Colonic mucosa (tissue), 4 donors: ENCODE measurements at regions not wholly inside any gene's neighbourhood (a gene's known extent, or its start where the extent isn't known, plus 50 kb on each side); places are given as distances from the start of the nearest gene placed in this dataset.

Experiments
- DNase-seq: peaks from one replicate; pipeline ENCODE4 v3.0.0-alpha.2; 2020
- H3K27ac ChIP-seq: fragments of 200-600 bp; one replicate; pipeline ENCODE4 v1.8.0; 2021
- H3K27me3 ChIP-seq: fragments of 200-600 bp; one replicate; pipeline ENCODE4 v1.8.0; 2021
- H3K36me3 ChIP-seq: fragments of 200-600 bp; one replicate; pipeline ENCODE4 v1.8.0; 2021
- H3K4me1 ChIP-seq: fragments of 200-600 bp; one replicate; pipeline ENCODE4 v1.8.0; 2021; ENCODE audit warnings: mild to moderate bottlenecking
- H3K4me3 ChIP-seq: fragments of 200-600 bp; one replicate; pipeline ENCODE4 v1.8.0; 2021
- H3K9ac ChIP-seq, 2 donors: one replicate each; pipeline ENCODE4 v1.7.0; 2013; ENCODE audit warnings: control low read depth in 2 of 2, low read depth in 2 of 2, low read length in 2 of 2
- H3K9me3 ChIP-seq: fragments of 200-600 bp; one replicate; pipeline ENCODE4 v1.8.0; 2021
- intact Hi-C: fragments of 100-400 bp; cut with DNase I; formaldehyde crosslinking; loops from one replicate; pipeline ENCODE4 v1.14.1; 2022
- TF ChIP-seq, protein P1 (sequence below): fragments of 200-600 bp; IDR thresholded peaks from one replicate; pipeline ENCODE4 v1.8.0; 2022; ENCODE audit warnings: antibody characterized with exemption, mild to moderate bottlenecking
- donor health status: healthy.
- donor health status: DM: no; HTN: no; CAD: no.
- donor health status: DM: no; HTN: no; CAD: no.

DNA sequence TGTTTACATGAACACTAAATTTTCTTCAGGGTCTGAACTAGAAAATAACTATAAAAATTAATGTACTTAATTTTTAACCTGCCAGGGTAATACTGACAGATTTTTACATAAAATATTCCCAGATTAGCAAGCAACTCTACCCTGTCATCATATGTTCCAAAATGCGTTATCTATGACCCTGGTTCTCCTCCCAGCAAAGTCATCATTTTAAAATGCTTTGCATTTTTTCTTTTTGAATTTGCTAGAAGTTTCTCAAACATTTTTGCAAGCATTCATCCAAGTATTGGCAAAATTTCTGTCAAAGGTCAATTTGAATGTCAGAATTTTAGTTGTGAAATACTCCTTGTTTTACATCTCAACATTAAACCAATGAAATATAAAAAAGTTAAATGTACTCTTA is 144.5 kb upstream of the FTMT start:
- Histone ChIP-seq H3K27ac (no peak overlapping the region), H3K36me3 (no peaks in the 10 kb centered on the region), H3K4me3 (no peak overlapping the region), H3K9me3 (no peaks in the 10 kb centered on the region), H3K27me3 (no peaks in the 10 kb centered on the region), H3K4me1 (no peaks in the 10 kb centered on the region), H3K9ac (no peak overlapping the region)
- DNase-seq: no peak
- TF ChIP-seq, protein P1, sequence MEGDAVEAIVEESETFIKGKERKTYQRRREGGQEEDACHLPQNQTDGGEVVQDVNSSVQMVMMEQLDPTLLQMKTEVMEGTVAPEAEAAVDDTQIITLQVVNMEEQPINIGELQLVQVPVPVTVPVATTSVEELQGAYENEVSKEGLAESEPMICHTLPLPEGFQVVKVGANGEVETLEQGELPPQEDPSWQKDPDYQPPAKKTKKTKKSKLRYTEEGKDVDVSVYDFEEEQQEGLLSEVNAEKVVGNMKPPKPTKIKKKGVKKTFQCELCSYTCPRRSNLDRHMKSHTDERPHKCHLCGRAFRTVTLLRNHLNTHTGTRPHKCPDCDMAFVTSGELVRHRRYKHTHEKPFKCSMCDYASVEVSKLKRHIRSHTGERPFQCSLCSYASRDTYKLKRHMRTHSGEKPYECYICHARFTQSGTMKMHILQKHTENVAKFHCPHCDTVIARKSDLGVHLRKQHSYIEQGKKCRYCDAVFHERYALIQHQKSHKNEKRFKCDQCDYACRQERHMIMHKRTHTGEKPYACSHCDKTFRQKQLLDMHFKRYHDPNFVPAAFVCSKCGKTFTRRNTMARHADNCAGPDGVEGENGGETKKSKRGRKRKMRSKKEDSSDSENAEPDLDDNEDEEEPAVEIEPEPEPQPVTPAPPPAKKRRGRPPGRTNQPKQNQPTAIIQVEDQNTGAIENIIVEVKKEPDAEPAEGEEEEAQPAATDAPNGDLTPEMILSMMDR: no peak
- intact Hi-C loops: no loop called here

GRCh38 chr5:121711416-121711815 is 140.3 kb upstream of the FTMT start:
- TF ChIP-seq, protein P1: no peak

GRCh38 chr5:121719255-121719654 is 132.4 kb upstream of the FTMT start:
- H3K4me3 ChIP-seq: no peak overlapping the region
- H3K27ac ChIP-seq: no peak overlapping the region
- intact Hi-C loops: no loop called here
- no peaks in the 10 kb centered on the region for H3K27me3 ChIP-seq
- H3K4me1 ChIP-seq: no peaks in the 10 kb centered on the region
- H3K36me3 ChIP-seq: no peaks in the 10 kb centered on the region
- TF ChIP-seq, protein P1: no peak
- DNase-seq: no peak
- H3K9ac ChIP-seq: no peak overlapping the region
- no peaks in the 10 kb centered on the region for H3K9me3 ChIP-seq

More at GRCh38 chr5:121711416-121711815, 140.3 kb upstream of the FTMT start:
- H3K9ac ChIP-seq: no peak overlapping the region
- intact Hi-C loops: no loop called here
- H3K4me3 ChIP-seq: no peak overlapping the region
- H3K9me3 ChIP-seq: no peaks in the 10 kb centered on the region
- H3K27me3 ChIP-seq: no peaks in the 10 kb centered on the region
- no peak overlapping the region for H3K27ac ChIP-seq
- no peaks in the 10 kb centered on the region for H3K36me3 ChIP-seq
- DNase-seq: no peak
- H3K4me1 ChIP-seq: no peaks in the 10 kb centered on the region

GRCh38 chr5:121725450-121725849 is 126.2 kb upstream of the FTMT start:
- no peak overlapping the region for H3K27ac ChIP-seq
- H3K27me3 ChIP-seq: no peaks in the 10 kb centered on the region
- TF ChIP-seq, protein P1: no peak
- no peak overlapping the region for H3K4me3 ChIP-seq
- H3K36me3 ChIP-seq: no peaks in the 10 kb centered on the region
- intact Hi-C loops: no loop called here
- no peaks in the 10 kb centered on the region for H3K9me3 ChIP-seq
- no peak overlapping the region for H3K9ac ChIP-seq
- no peak for DNase-seq
- no peaks in the 10 kb centered on the region for H3K4me1 ChIP-seq

DNA sequence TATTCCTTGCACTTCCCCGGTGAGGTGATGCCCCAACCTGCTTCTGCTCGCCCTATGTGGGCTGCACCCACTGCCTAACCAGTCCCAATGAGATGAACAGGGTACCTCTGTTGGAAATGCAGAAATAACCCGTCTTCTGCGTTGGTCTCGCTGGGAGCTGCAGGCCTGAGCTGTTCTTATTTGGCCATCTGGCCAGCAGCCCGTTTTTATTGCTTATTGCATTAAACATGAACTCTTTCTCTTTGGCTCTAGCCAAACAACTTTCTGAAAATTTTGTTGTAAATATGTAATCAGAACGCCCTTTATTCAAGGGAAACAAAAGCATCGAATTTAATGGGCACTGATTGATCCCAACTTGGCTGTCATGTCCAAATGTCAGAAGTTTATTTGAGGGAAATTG is 124.7 kb upstream of the FTMT start:
- no peaks in the 10 kb centered on the region for H3K36me3 ChIP-seq
- DNase-seq: no peak
- no peaks in the 10 kb centered on the region for H3K9me3 ChIP-seq
- TF ChIP-seq, protein P1: no peak
- no peaks in the 10 kb centered on the region for H3K4me1 ChIP-seq
- intact Hi-C loops: no loop called here
- H3K27ac ChIP-seq: no peak overlapping the region
- no peaks in the 10 kb centered on the region for H3K27me3 ChIP-seq
- no peak overlapping the region for H3K4me3 ChIP-seq
- H3K9ac ChIP-seq: no peak overlapping the region

- DNase-seq: no peak
- H3K27me3 ChIP-seq: no peaks in the 10 kb centered on the region
- H3K4me3 ChIP-seq: no peak overlapping the region
- no peaks in the 10 kb centered on the region for H3K9me3 ChIP-seq
- intact Hi-C loops: no loop called here
- no peak overlapping the region for H3K27ac ChIP-seq
- H3K36me3 ChIP-seq: no peaks in the 10 kb centered on the region
- TF ChIP-seq, protein P1: no peak
- H3K4me1 ChIP-seq: no peaks in the 10 kb centered on the region
- no peak overlapping the region for H3K9ac ChIP-seq
Observed at GRCh38 chr5:121731377-121731776, 120.3 kb upstream of the FTMT start.
